Transverse colon (tissue), 4 donors: ENCODE measurements at regions not wholly inside any gene's neighbourhood (a gene's known extent, or its start where the extent isn't known, plus 50 kb on each side); places are given as distances from the start of the nearest gene placed in this dataset.

Experiments
- CTCF ChIP-seq, 5 experiments: fragments of 200-600 bp in 3 of 5; fragments of 450-650 bp in 2 of 5; sonication (generic) in 3 of 5; IDR thresholded peaks; 1 replicate in 2 of 5; 2 replicates in 3 of 5; pipeline ENCODE4 v1.5.1; 2016 to 2017; ENCODE audit warnings: antibody characterized with exemption in 5 of 5, inconsistent platforms in 3 of 5, mild to moderate bottlenecking in 2 of 5, moderate library complexity in 1 of 5
- EP300 ChIP-seq: sonication (generic); formaldehyde crosslinking; IDR thresholded peaks from one replicate; pipeline ENCODE4 v1.6.1; 2017; ENCODE audit warnings: antibody characterized with exemption, low read depth
- POLR2AphosphoS5 ChIP-seq, 3 donors: sonication (generic); formaldehyde crosslinking; IDR thresholded peaks; one replicate each; pipeline ENCODE4 v1.6.1; 2016; ENCODE audit warnings: antibody characterized with exemption in 3 of 3

- TF ChIP-seq CTCF (IDR thresholded peaks at IDR 0.05) (no peak), EP300 (no peak), POLR2AphosphoS5 (IDR thresholded peaks at IDR 0.05) (no peak)
Measured at GRCh38 chr6:98560841-98561240, 273.5 kb upstream of the POU3F2 start.
